GM23338 (cell line): ENCODE measurements at regions not wholly inside any gene's neighbourhood (a gene's known extent, or its start where the extent isn't known, plus 50 kb on each side); places are given as distances from the start of the nearest gene placed in this dataset.

Experiments
- ATAC-seq: fragments of 200-7000 bp; cut with Tn5 transposase; 3 replicates; pipeline ENCODE4 v1.9.1; 2020
- DNase-seq: peaks from one replicate; pipeline ENCODE4 v3.0.0-alpha.2; 2015; ENCODE audit warnings: low spot score
- H2AFZ ChIP-seq: fragments of 200-600 bp; sonication (generic); 2 replicates; pipeline ENCODE4 v1.8.0; 2016; ENCODE audit warnings: antibody characterized with exemption, mild to moderate bottlenecking, moderate library complexity
- H3F3A ChIP-seq: fragments of 200-600 bp; sonication (generic); replicated peaks from 2 replicates; pipeline ENCODE4 v1.8.0; 2017; ENCODE audit warnings: antibody characterized with exemption, mixed run types, low read depth
- H3K27ac ChIP-seq: fragments of 200-600 bp; sonication (generic); 2 replicates; pipeline ENCODE4 v1.6.1; 2016; ENCODE audit warnings: low read depth
- H3K27me3 ChIP-seq: fragments of 200-600 bp; sonication (generic); 2 replicates; pipeline ENCODE4 v1.8.0; 2016; ENCODE audit warnings: mild to moderate bottlenecking, mixed run types, moderate library complexity; ENCODE audit not compliant: insufficient read depth
- H3K36me3 ChIP-seq: fragments of 200-600 bp; sonication (generic); 2 replicates; pipeline ENCODE4 v1.8.0; 2016; ENCODE audit warnings: mild to moderate bottlenecking; ENCODE audit not compliant: insufficient read depth
- H3K4me1 ChIP-seq: fragments of 200-600 bp; sonication (generic); 2 replicates; pipeline ENCODE4 v1.8.0; 2016; ENCODE audit warnings: mild to moderate bottlenecking, moderate library complexity; ENCODE audit not compliant: insufficient read depth
- H3K4me2 ChIP-seq: fragments of 200-600 bp; sonication (generic); 2 replicates; pipeline ENCODE4 v1.7.1; 2017; ENCODE audit warnings: mixed run types
- H3K4me3 ChIP-seq: fragments of 200-600 bp; sonication (generic); 2 replicates; pipeline ENCODE4 v1.6.1; 2016; ENCODE audit warnings: mixed run types
- H3K79me2 ChIP-seq: fragments of 200-600 bp; sonication (generic); replicated peaks from 2 replicates; pipeline ENCODE4 v1.8.0; 2017; ENCODE audit warnings: mild to moderate bottlenecking; ENCODE audit not compliant: insufficient read depth
- H3K9me2 ChIP-seq: fragments of 200-600 bp; sonication (generic); 2 replicates; pipeline ENCODE4 v1.8.0; 2017; ENCODE audit not compliant: insufficient read depth
- H4K20me1 ChIP-seq: fragments of 200-600 bp; sonication (generic); replicated peaks from 2 replicates; pipeline ENCODE4 v1.8.0; 2017; ENCODE audit warnings: mild to moderate bottlenecking; ENCODE audit not compliant: insufficient read depth
- H3K27ac Mint-ChIP-seq: 2 replicates; pipeline ENCODE4 v1.8.0; 2020; ENCODE audit warnings: inconsistent platforms, mild to moderate bottlenecking, moderate library complexity, mixed read lengths
- H3K27me3 Mint-ChIP-seq: 3 replicates; pipeline ENCODE4 v1.8.0; 2022; ENCODE audit warnings: low read depth, mild to moderate bottlenecking, moderate library complexity, mixed read lengths, inconsistent platforms; ENCODE audit not compliant: insufficient read depth, poor library complexity
- H3K36me3 Mint-ChIP-seq: 3 replicates; pipeline ENCODE4 v1.8.0; 2021; ENCODE audit warnings: low read depth, mild to moderate bottlenecking, inconsistent platforms, moderate library complexity, mixed read lengths
- H3K4me1 Mint-ChIP-seq: 3 replicates; pipeline ENCODE4 v1.8.0; 2020; ENCODE audit warnings: mild to moderate bottlenecking, inconsistent platforms, mixed read lengths
- H3K4me3 Mint-ChIP-seq: 3 replicates; pipeline ENCODE4 v1.8.0; 2021; ENCODE audit warnings: moderate library complexity, mild to moderate bottlenecking, inconsistent platforms, mixed read lengths
- H3K9me3 Mint-ChIP-seq: 3 replicates; pipeline ENCODE4 v1.8.0; 2020; ENCODE audit warnings: moderate library complexity, mild to moderate bottlenecking, inconsistent platforms, mixed read lengths
- CREB1 ChIP-seq: fragments of 250-450 bp; sonication (Bioruptor Pico); IDR thresholded peaks from 2 replicates; pipeline ENCODE4 v1.5.0; 2020; ENCODE audit warnings: low read depth, mild to moderate bottlenecking, moderate library complexity
- EZH2 ChIP-seq: fragments of 200-600 bp; sonication (generic); IDR thresholded peaks from one replicate; pipeline ENCODE4 v1.8.0; 2017; ENCODE audit warnings: antibody characterized with exemption, mild to moderate bottlenecking, low read depth; ENCODE audit not compliant: unreplicated experiment
- EZH2phosphoT487 ChIP-seq: fragments of 200-600 bp; sonication (generic); IDR thresholded peaks from one replicate; pipeline ENCODE4 v1.8.1; 2018; ENCODE audit warnings: antibody characterized with exemption; ENCODE audit not compliant: unreplicated experiment
- JUNB ChIP-seq: IDR thresholded peaks from one replicate; pipeline ENCODE4 v1.6.1; 2016; ENCODE audit warnings: antibody characterized with exemption; ENCODE audit not compliant: unreplicated experiment
- NANOG ChIP-seq: IDR thresholded peaks from 2 replicates; pipeline ENCODE4 v1.6.1; 2016; ENCODE audit warnings: antibody characterized with exemption, borderline replicate concordance
- POLR2AphosphoS5 ChIP-seq: IDR thresholded peaks from 2 replicates; pipeline ENCODE4 v1.6.1; 2016; ENCODE audit warnings: antibody characterized with exemption, low read depth
- STAT1 ChIP-seq: IDR thresholded peaks from one replicate; pipeline ENCODE4 v1.6.1; 2016; ENCODE audit warnings: antibody characterized with exemption; ENCODE audit not compliant: unreplicated experiment
- ZNF114 ChIP-seq: fragments of 250-450 bp; sonication (Bioruptor Pico); IDR thresholded peaks from 2 replicates; pipeline ENCODE4 v1.5.0; 2020; ENCODE audit warnings: mild to moderate bottlenecking, moderate library complexity
- ZNF331 ChIP-seq: fragments of 250-450 bp; sonication (Bioruptor Pico); IDR thresholded peaks from 2 replicates; pipeline ENCODE4 v1.5.0; 2020; ENCODE audit warnings: low read depth, mild to moderate bottlenecking, moderate library complexity
- TF ChIP-seq, protein P1 (sequence below): IDR thresholded peaks from 2 replicates; pipeline ENCODE4 v1.6.1; 2016; ENCODE audit warnings: antibody characterized with exemption
- TF ChIP-seq, protein P2 (sequence below): fragments of 250-450 bp; sonication (Bioruptor Pico); IDR thresholded peaks from 2 replicates; pipeline ENCODE4 v1.5.0; 2020; ENCODE audit warnings: mild to moderate bottlenecking, moderate library complexity
- TF ChIP-seq, protein P3 (sequence below): IDR thresholded peaks from one replicate; pipeline ENCODE4 v1.6.1; 2018; ENCODE audit warnings: antibody characterized with exemption; ENCODE audit not compliant: unreplicated experiment
- TF ChIP-seq, protein P4 (sequence below), 2 experiments: fragments of 200-600 bp in 1 of 2; sonication (generic) in 1 of 2; conservative IDR thresholded peaks; 2 replicates each; pipeline versions ENCODE4 v1.5.1 to v1.6.1; 2016 to 2017; ENCODE audit warnings: antibody characterized with exemption in 2 of 2, low read depth in 2 of 2, mild to moderate bottlenecking in 2 of 2, moderate library complexity in 1 of 2

DNA sequence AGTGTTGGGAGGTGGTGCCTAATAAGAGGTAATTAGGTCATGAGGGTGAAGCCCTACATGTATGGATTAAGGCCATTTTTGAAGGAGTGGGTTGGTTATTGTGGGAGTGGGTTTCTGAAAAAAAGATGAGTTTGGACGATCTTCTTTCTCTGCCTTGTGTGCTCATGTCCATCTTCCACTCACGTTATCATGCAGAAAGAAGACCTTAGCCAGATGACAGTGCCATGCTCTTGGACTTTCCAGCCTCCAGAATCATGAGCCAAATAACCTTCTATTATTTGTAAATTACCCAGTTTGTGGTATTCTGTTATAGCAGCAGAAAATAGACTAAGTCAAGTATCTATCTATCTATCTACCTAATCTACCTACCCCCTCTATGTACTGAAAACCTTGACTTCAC lies 71.9 kb downstream of the SDR9C7 start:
- no peak overlapping the region for H3K4me3 ChIP-seq
- H4K20me1 ChIP-seq = no peaks in the 10 kb centered on the region
- no peaks in the 10 kb centered on the region for H3K27me3 ChIP-seq
- H3K9me2 ChIP-seq = no peaks in the 10 kb centered on the region
- Mint-ChIP-seq H3K27me3 (no peaks in the 10 kb centered on the region), H3K4me1 (no peaks in the 10 kb centered on the region), H3K4me3 (no peak overlapping the region), H3K9me3 (peaks cover 79% of the 10 kb centered on the region), H3K36me3 (peaks cover 37% of the 10 kb centered on the region), H3K27ac (no peak overlapping the region)
- H3F3A ChIP-seq = no peaks in the 10 kb centered on the region
- no peaks in the 10 kb centered on the region for H3K79me2 ChIP-seq
- no peak for ATAC-seq
- H3K4me2 ChIP-seq = no peak overlapping the region
- H3K27ac ChIP-seq = no peak overlapping the region
- no peak for DNase-seq
- no peak for TF ChIP-seq NANOG
- TF ChIP-seq CREB1 = no peak
- TF ChIP-seq, protein P1, sequence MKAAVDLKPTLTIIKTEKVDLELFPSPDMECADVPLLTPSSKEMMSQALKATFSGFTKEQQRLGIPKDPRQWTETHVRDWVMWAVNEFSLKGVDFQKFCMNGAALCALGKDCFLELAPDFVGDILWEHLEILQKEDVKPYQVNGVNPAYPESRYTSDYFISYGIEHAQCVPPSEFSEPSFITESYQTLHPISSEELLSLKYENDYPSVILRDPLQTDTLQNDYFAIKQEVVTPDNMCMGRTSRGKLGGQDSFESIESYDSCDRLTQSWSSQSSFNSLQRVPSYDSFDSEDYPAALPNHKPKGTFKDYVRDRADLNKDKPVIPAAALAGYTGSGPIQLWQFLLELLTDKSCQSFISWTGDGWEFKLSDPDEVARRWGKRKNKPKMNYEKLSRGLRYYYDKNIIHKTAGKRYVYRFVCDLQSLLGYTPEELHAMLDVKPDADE = no peak
- TF ChIP-seq, protein P2, sequence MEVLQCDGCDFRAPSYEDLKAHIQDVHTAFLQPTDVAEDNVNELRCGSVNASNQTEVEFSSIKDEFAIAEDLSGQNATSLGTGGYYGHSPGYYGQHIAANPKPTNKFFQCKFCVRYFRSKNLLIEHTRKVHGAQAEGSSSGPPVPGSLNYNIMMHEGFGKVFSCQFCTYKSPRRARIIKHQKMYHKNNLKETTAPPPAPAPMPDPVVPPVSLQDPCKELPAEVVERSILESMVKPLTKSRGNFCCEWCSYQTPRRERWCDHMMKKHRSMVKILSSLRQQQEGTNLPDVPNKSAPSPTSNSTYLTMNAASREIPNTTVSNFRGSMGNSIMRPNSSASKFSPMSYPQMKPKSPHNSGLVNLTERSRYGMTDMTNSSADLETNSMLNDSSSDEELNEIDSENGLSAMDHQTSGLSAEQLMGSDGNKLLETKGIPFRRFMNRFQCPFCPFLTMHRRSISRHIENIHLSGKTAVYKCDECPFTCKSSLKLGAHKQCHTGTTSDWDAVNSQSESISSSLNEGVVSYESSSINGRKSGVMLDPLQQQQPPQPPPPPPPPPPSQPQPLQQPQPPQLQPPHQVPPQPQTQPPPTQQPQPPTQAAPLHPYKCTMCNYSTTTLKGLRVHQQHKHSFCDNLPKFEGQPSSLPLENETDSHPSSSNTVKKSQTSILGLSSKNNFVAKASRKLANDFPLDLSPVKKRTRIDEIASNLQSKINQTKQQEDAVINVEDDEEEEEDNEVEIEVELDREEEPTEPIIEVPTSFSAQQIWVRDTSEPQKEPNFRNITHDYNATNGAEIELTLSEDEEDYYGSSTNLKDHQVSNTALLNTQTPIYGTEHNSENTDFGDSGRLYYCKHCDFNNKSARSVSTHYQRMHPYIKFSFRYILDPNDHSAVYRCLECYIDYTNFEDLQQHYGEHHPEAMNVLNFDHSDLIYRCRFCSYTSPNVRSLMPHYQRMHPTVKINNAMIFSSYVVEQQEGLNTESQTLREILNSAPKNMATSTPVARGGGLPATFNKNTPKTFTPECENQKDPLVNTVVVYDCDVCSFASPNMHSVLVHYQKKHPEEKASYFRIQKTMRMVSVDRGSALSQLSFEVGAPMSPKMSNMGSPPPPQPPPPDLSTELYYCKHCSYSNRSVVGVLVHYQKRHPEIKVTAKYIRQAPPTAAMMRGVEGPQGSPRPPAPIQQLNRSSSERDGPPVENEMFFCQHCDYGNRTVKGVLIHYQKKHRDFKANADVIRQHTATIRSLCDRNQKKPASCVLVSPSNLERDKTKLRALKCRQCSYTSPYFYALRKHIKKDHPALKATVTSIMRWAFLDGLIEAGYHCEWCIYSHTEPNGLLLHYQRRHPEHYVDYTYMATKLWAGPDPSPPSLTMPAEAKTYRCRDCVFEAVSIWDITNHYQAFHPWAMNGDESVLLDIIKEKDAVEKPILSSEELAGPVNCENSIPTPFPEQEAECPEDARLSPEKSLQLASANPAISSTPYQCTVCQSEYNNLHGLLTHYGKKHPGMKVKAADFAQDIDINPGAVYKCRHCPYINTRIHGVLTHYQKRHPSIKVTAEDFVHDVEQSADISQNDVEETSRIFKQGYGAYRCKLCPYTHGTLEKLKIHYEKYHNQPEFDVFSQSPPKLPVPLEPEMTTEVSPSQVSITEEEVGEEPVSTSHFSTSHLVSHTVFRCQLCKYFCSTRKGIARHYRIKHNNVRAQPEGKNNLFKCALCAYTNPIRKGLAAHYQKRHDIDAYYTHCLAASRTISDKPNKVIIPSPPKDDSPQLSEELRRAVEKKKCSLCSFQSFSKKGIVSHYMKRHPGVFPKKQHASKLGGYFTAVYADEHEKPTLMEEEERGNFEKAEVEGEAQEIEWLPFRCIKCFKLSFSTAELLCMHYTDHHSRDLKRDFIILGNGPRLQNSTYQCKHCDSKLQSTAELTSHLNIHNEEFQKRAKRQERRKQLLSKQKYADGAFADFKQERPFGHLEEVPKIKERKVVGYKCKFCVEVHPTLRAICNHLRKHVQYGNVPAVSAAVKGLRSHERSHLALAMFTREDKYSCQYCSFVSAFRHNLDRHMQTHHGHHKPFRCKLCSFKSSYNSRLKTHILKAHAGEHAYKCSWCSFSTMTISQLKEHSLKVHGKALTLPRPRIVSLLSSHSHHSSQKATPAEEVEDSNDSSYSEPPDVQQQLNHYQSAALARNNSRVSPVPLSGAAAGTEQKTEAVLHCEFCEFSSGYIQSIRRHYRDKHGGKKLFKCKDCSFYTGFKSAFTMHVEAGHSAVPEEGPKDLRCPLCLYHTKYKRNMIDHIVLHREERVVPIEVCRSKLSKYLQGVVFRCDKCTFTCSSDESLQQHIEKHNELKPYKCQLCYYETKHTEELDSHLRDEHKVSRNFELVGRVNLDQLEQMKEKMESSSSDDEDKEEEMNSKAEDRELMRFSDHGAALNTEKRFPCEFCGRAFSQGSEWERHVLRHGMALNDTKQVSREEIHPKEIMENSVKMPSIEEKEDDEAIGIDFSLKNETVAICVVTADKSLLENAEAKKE = no peak
- TF ChIP-seq, protein P3, sequence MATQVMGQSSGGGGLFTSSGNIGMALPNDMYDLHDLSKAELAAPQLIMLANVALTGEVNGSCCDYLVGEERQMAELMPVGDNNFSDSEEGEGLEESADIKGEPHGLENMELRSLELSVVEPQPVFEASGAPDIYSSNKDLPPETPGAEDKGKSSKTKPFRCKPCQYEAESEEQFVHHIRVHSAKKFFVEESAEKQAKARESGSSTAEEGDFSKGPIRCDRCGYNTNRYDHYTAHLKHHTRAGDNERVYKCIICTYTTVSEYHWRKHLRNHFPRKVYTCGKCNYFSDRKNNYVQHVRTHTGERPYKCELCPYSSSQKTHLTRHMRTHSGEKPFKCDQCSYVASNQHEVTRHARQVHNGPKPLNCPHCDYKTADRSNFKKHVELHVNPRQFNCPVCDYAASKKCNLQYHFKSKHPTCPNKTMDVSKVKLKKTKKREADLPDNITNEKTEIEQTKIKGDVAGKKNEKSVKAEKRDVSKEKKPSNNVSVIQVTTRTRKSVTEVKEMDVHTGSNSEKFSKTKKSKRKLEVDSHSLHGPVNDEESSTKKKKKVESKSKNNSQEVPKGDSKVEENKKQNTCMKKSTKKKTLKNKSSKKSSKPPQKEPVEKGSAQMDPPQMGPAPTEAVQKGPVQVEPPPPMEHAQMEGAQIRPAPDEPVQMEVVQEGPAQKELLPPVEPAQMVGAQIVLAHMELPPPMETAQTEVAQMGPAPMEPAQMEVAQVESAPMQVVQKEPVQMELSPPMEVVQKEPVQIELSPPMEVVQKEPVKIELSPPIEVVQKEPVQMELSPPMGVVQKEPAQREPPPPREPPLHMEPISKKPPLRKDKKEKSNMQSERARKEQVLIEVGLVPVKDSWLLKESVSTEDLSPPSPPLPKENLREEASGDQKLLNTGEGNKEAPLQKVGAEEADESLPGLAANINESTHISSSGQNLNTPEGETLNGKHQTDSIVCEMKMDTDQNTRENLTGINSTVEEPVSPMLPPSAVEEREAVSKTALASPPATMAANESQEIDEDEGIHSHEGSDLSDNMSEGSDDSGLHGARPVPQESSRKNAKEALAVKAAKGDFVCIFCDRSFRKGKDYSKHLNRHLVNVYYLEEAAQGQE = no peak
- no peak for TF ChIP-seq STAT1
- TF ChIP-seq EZH2 = no peak
- no peak for TF ChIP-seq JUNB
- TF ChIP-seq, protein P4, sequence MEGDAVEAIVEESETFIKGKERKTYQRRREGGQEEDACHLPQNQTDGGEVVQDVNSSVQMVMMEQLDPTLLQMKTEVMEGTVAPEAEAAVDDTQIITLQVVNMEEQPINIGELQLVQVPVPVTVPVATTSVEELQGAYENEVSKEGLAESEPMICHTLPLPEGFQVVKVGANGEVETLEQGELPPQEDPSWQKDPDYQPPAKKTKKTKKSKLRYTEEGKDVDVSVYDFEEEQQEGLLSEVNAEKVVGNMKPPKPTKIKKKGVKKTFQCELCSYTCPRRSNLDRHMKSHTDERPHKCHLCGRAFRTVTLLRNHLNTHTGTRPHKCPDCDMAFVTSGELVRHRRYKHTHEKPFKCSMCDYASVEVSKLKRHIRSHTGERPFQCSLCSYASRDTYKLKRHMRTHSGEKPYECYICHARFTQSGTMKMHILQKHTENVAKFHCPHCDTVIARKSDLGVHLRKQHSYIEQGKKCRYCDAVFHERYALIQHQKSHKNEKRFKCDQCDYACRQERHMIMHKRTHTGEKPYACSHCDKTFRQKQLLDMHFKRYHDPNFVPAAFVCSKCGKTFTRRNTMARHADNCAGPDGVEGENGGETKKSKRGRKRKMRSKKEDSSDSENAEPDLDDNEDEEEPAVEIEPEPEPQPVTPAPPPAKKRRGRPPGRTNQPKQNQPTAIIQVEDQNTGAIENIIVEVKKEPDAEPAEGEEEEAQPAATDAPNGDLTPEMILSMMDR (conservative IDR thresholded peaks at IDR 0.05; ENCODE audit: low read depth in 2 of 2) = no peak
- TF ChIP-seq ZNF331 = no peak
- TF ChIP-seq EZH2phosphoT487 = no peak
- no peak for TF ChIP-seq POLR2AphosphoS5
- no peak for TF ChIP-seq ZNF114 (CRISPR knock-in tag)
- no peaks in the 10 kb centered on the region for H3K4me1 ChIP-seq
- 0 out of 2 replicates have a peak, but pooled peaks cover 16% of the 10 kb centered on the region for H3K36me3 ChIP-seq
- no peak overlapping the region for H2AFZ ChIP-seq
